Panc1 (cell line): ENCODE measurements at regions not wholly inside any gene's neighbourhood (a gene's known extent, or its start where the extent isn't known, plus 50 kb on each side); places are given as distances from the start of the nearest gene placed in this dataset.

ENCODE experiments used
- SIN3A ChIP-seq: IDR thresholded peaks from 2 replicates; pipeline ENCODE4 v1.6.1; 2012; ENCODE audit warnings: low read depth, mild to moderate bottlenecking, low read length, moderate library complexity, borderline replicate concordance; ENCODE audit not compliant: insufficient read depth
- TCF7L2 ChIP-seq: IDR thresholded peaks from 2 replicates; pipeline ENCODE4 v1.6.1; 2011; ENCODE audit warnings: mild to moderate bottlenecking, low read depth, low read length, inconsistent platforms
- TF ChIP-seq, protein P1 (sequence below): fragments of 450-650 bp; IDR thresholded peaks from 2 replicates; pipeline ENCODE4 v1.5.1; 2017; ENCODE audit warnings: mild to moderate bottlenecking

DNA sequence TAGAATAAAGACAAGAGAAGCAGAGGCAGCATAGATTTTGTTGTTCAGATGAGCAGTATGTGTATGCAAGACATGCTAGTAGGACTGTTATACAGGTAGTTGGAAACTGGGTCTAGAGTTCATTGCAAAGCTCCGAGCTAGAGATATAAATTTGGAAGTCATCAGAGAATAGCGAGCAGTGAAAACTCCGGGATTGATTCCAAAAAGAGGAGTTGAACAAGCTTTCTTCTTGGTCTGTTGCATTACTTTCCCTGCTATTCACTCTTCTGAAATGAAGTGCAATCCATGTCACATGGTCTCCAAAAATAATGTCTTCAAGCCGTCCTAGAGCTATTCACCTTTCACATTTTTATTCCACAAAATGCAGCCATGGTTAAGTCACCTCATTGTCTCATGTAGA lies 67.9 kb upstream of the ZNF462 start:
- TF ChIP-seq TCF7L2 (no peak), SIN3A (no peak)
- TF ChIP-seq, protein P1, sequence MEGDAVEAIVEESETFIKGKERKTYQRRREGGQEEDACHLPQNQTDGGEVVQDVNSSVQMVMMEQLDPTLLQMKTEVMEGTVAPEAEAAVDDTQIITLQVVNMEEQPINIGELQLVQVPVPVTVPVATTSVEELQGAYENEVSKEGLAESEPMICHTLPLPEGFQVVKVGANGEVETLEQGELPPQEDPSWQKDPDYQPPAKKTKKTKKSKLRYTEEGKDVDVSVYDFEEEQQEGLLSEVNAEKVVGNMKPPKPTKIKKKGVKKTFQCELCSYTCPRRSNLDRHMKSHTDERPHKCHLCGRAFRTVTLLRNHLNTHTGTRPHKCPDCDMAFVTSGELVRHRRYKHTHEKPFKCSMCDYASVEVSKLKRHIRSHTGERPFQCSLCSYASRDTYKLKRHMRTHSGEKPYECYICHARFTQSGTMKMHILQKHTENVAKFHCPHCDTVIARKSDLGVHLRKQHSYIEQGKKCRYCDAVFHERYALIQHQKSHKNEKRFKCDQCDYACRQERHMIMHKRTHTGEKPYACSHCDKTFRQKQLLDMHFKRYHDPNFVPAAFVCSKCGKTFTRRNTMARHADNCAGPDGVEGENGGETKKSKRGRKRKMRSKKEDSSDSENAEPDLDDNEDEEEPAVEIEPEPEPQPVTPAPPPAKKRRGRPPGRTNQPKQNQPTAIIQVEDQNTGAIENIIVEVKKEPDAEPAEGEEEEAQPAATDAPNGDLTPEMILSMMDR = no peak
